Activated CD4-positive, alpha-beta memory T cell treated with anti-CD3 and anti-CD28 coated beads for 36 hours (primary cell): ENCODE measurements at regions not wholly inside any gene's neighbourhood (a gene's known extent, or its start where the extent isn't known, plus 50 kb on each side); places are given as distances from the start of the nearest gene placed in this dataset.

ENCODE experiments used
- CTCF ChIA-PET: fragments of 350-600 bp; sonication (Branson Sonifier 250); formaldehyde crosslinking; loops from one replicate; lab custom pipeline; 2021; ENCODE audit warnings: antibody characterized with exemption, inconsistent platforms; lab: Charles Lee
- POLR2A ChIA-PET: fragments of 350-600 bp; sonication (Branson Sonifier 250); formaldehyde crosslinking; loops from one replicate; lab custom pipeline; 2021; ENCODE audit warnings: antibody characterized with exemption; lab: Charles Lee
- DNase-seq: peaks from one replicate; pipeline ENCODE4 v3.0.0-alpha.2; 2020
- H3K27ac Mint-ChIP-seq: one replicate; pipeline ENCODE4 v1.8.0; 2021; ENCODE audit warnings: mixed read lengths
- H3K27me3 Mint-ChIP-seq: one replicate; pipeline ENCODE4 v1.8.0; 2021; ENCODE audit warnings: mixed read lengths
- H3K36me3 Mint-ChIP-seq: one replicate; pipeline ENCODE4 v1.8.0; 2021; ENCODE audit warnings: mixed read lengths
- H3K4me1 Mint-ChIP-seq: one replicate; pipeline ENCODE4 v1.8.0; 2021; ENCODE audit warnings: low read depth, mixed read lengths
- H3K4me3 Mint-ChIP-seq: one replicate; pipeline ENCODE4 v1.8.0; 2021; ENCODE audit warnings: mild to moderate bottlenecking, mixed read lengths
- H3K9me3 Mint-ChIP-seq: one replicate; pipeline ENCODE4 v1.8.0; 2021; ENCODE audit warnings: mixed read lengths
- intact Hi-C: fragments of 100-400 bp; cut with micrococcal nuclease; formaldehyde crosslinking; loops from one replicate; pipeline ENCODE4 v1.15.1; 2023

DNA sequence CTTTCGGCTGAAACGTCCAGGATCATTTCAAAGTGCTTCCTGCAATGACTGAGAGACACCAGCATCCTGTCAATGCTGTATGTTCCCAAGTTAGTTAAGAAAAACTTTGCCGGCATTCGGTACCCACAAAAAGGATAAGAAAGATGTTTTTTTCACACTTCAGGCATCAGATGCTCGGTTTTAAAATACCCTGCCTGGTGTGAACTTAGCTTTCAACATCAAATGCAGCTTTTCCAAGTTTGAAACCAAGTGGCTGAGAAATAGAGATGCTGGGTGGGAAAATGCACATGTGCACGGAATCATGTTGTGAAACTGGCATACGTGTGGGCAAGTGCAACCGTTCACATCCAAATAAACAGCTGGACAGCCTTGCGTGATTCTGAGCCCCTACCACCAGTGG lies 254.9 kb upstream of the IGF1R start:
- Mint-ChIP-seq H3K9me3 (no peaks in the 10 kb centered on the region), H3K27me3 (peaks cover 7% of the 10 kb centered on the region), H3K4me3 (no peak overlapping the region), H3K27ac (no peak overlapping the region), H3K36me3 (no peaks in the 10 kb centered on the region), H3K4me1 (no peaks in the 10 kb centered on the region)
- intact Hi-C loops = no loop called here
- DNase-seq = no peak
- CTCF ChIA-PET = no interaction called here
- POLR2A ChIA-PET = no interaction called here

GRCh38 chr15:98394546-98394945 lies 253.8 kb upstream of the IGF1R start:
- Mint-ChIP-seq H3K36me3 (no peaks in the 10 kb centered on the region), H3K9me3 (no peaks in the 10 kb centered on the region), H3K27me3 (peaks cover 7% of the 10 kb centered on the region), H3K4me1 (no peaks in the 10 kb centered on the region), H3K4me3 (no peak overlapping the region), H3K27ac (no peak overlapping the region)
- POLR2A ChIA-PET = no interaction called here
- intact Hi-C loops = no loop called here
- no peak for DNase-seq
- CTCF ChIA-PET = no interaction called here

DNA sequence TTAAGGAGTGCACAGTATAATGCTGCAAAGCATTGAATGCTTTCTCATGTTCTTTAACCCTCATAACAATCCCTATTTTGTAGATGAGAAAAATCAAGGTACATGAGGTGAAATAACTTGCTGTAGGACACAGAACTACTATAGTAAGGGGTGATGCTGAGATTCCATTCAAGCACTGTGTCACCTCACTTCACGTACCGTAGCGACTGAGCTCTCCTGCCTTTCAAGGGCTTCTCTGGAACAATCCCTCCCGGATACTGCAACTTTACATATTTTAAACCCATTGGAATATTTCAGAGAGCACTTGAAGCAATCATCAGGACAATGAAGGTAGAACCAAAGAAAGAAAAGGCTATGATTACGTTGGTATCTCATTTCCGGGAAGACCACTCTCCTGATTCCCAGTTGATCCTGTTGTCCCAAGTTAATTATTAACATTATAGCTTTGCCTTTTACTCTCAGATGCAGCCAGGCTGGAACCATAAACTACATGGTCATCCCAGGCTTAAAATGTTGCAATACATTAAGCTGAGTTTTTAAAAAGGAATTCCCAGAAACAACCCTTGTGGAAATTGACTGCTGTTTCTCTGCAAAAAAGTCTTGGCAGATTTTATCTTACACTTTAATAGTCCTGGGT lies 252.2 kb upstream of the IGF1R start:
- intact Hi-C loops = no loop called here
- Mint-ChIP-seq H3K9me3 (no peaks in the 10 kb centered on the region), H3K27me3 (peaks cover 7% of the 10 kb centered on the region), H3K36me3 (no peaks in the 10 kb centered on the region), H3K4me1 (no peaks in the 10 kb centered on the region), H3K4me3 (no peak overlapping the region), H3K27ac (no peak overlapping the region)
- ChIA-PET CTCF (no interaction called here), POLR2A (no interaction called here)
- no peak for DNase-seq

GRCh38 chr15:98397419-98397818 lies 250.9 kb upstream of the IGF1R start:
- H3K4me3 Mint-ChIP-seq = no peak overlapping the region
- no peaks in the 10 kb centered on the region for H3K4me1 Mint-ChIP-seq
- CTCF ChIA-PET = no interaction called here
- DNase-seq = no peak
- peaks cover 6% of the 10 kb centered on the region for H3K27me3 Mint-ChIP-seq
- no peaks in the 10 kb centered on the region for H3K36me3 Mint-ChIP-seq
- intact Hi-C loops = no loop called here
- H3K27ac Mint-ChIP-seq = no peak overlapping the region
- POLR2A ChIA-PET = no interaction called here
- no peaks in the 10 kb centered on the region for H3K9me3 Mint-ChIP-seq

GRCh38 chr15:98398056-98398455 lies 250.3 kb upstream of the IGF1R start:
- Mint-ChIP-seq H3K9me3 (no peaks in the 10 kb centered on the region), H3K27me3 (peaks cover 7% of the 10 kb centered on the region), H3K27ac (no peak overlapping the region), H3K4me3 (no peak overlapping the region), H3K36me3 (no peaks in the 10 kb centered on the region), H3K4me1 (no peaks in the 10 kb centered on the region)
- CTCF ChIA-PET = no interaction called here
- no peak for DNase-seq
- POLR2A ChIA-PET = no interaction called here
- intact Hi-C loops = no loop called here

DNA sequence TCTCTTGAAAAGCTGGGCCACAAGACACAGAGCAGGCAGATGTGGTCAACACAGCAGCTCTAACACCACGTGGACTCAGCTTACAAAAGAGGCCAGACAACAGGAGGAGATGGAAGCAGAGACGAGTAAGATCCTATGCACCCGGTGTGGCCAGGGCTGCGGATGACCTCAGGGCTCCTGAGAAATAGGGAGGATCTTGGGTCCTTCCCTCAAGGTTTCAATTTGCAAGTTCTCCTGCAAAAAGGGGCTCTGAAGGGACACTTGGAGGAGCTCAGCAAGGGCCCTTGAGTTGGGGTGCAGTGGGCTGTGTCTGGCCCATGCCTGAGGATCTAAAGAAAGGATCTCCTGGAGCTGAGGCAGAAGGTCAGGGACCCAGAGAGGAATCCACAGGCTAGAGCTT lies 249.5 kb upstream of the IGF1R start:
- Mint-ChIP-seq H3K27ac (no peak overlapping the region), H3K27me3 (peaks cover 4% of the 10 kb centered on the region), H3K4me3 (no peak overlapping the region), H3K36me3 (no peaks in the 10 kb centered on the region), H3K4me1 (no peaks in the 10 kb centered on the region), H3K9me3 (no peaks in the 10 kb centered on the region)
- intact Hi-C loops = no loop called here
- ChIA-PET POLR2A (no interaction called here), CTCF (no interaction called here)
- DNase-seq = no peak

DNA sequence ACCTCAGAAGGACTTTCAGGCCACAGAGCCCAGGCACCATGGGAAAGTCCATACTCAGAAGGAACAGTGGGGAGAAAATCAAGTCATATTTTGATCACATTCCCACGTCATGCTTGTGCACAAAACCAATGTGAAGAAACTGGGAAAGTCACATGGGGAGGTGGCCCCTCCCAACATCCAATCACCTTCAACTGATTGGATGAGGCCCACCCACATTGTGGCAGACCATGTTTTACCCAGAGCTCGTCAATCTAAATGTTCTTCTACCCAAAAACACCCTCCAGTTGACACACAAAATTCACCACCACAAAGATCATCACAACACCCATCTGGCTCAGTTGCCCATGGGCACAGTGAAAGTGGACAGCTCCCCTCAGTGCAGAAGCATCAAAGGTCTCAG lies 248.2 kb upstream of the IGF1R start:
- DNase-seq = no peak
- Mint-ChIP-seq H3K27ac (no peak overlapping the region), H3K36me3 (no peaks in the 10 kb centered on the region), H3K27me3 (peaks cover 4% of the 10 kb centered on the region), H3K4me3 (no peak overlapping the region), H3K9me3 (no peaks in the 10 kb centered on the region), H3K4me1 (no peaks in the 10 kb centered on the region)
- intact Hi-C loops = no loop called here
- ChIA-PET CTCF (no interaction called here), POLR2A (no interaction called here)

DNA sequence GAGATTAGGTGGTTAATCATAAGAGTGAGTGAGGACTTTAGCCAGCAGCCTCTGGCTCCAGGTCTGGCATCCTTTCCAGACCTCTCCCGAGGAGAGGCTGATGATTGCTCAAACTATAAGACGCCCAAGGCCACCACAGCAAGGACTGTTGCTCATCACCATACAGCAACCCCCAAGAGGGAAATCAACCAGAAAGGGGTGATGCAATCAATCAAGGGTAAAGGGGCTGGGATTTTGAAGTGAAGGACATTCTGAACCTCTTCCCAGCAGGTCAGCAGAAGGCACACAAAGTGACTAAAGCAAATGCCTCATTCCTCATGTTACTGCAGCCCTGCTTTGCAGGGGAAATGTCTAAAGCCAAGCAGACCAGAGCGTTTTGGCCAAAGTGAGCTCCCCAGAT lies 247.3 kb upstream of the IGF1R start:
- intact Hi-C loops = no loop called here
- no peak overlapping the region for H3K27ac Mint-ChIP-seq
- ChIA-PET POLR2A (no interaction called here), CTCF (interaction anchor here (1.1 kb wide), 1 partner anchor 27 kb away, joined by 4 read pairs; no protein-coding TSS in a partner anchor)
- H3K27me3 Mint-ChIP-seq = peaks cover 4% of the 10 kb centered on the region
- no peaks in the 10 kb centered on the region for H3K36me3 Mint-ChIP-seq
- H3K4me3 Mint-ChIP-seq = no peak overlapping the region
- no peaks in the 10 kb centered on the region for H3K4me1 Mint-ChIP-seq
- no peaks in the 10 kb centered on the region for H3K9me3 Mint-ChIP-seq
- DNase-seq = no peak

DNA sequence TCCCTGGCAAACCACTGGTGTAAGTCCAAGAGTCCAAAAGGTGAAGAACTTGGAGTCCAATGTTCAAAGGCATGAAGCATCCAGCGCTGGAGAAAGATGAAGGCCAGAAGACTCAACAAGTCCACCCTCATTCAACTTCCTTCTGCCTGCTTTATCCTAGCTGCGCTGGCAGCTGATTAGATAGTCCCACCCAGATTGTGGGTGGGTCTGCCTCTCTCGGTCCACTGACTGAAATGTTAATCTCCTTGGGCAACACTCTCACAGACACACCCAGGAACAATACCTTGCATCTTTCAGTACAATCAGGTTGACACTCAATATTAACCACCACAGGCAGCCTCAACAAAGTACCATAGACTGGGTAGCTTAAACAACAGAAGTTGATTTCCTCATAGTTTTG lies 245.9 kb upstream of the IGF1R start:
- Mint-ChIP-seq H3K27me3 (peaks cover 2% of the 10 kb centered on the region), H3K4me3 (no peak overlapping the region), H3K9me3 (no peaks in the 10 kb centered on the region), H3K36me3 (no peaks in the 10 kb centered on the region), H3K27ac (no peak overlapping the region), H3K4me1 (no peaks in the 10 kb centered on the region)
- no peak for DNase-seq
- POLR2A ChIA-PET = no interaction called here
- CTCF ChIA-PET = no interaction called here
- intact Hi-C loops = no loop called here

DNA sequence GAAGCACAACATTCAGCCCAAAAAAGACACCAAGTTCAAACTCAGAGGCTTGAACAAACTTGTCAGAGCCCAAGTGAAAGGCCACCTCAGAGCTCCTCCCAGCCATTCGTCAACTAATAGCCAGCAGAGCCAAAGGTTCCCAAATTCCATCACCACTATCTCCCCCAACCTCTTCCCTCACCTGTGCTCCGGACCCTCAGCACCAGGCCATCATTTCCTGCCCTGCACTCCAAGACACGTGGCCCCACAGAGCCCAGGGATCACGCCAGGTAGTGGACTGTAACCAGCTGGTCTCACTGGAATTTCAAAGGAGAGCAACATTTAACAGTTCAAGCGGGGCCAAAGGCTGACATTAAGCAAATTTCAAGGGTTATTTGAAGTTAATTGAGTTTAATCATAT lies 245.2 kb upstream of the IGF1R start:
- POLR2A ChIA-PET = no interaction called here
- no peak for DNase-seq
- H3K36me3 Mint-ChIP-seq = no peaks in the 10 kb centered on the region
- no peaks in the 10 kb centered on the region for H3K9me3 Mint-ChIP-seq
- CTCF ChIA-PET = no interaction called here
- no peak overlapping the region for H3K27ac Mint-ChIP-seq
- intact Hi-C loops = no loop called here
- no peak overlapping the region for H3K4me3 Mint-ChIP-seq
- H3K4me1 Mint-ChIP-seq = no peaks in the 10 kb centered on the region
- H3K27me3 Mint-ChIP-seq = peaks cover 2% of the 10 kb centered on the region

DNA sequence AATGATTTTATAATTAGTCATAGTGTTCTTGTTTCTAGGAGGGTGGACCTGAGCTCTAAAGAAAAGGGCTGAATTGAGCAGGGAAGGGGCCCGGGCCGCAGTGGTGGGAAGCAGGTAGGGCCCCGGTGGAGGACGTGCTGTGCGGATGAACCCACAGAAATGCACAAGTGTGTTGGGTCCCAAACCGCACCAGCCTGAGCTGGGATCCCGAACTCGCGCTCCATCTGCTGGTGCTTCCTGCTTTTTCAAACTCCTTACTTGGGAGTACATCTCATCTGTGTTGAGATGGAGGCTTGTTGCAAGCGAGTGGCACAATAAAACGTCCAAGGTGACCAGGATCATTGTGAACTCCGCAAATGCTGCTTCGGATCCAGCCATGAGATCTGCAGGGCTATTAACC lies 244.8 kb upstream of the IGF1R start:
- intact Hi-C loops = no loop called here
- H3K4me3 Mint-ChIP-seq = no peak overlapping the region
- peaks cover 2% of the 10 kb centered on the region for H3K27me3 Mint-ChIP-seq
- no peaks in the 10 kb centered on the region for H3K9me3 Mint-ChIP-seq
- DNase-seq = no peak
- CTCF ChIA-PET = no interaction called here
- H3K36me3 Mint-ChIP-seq = no peaks in the 10 kb centered on the region
- H3K4me1 Mint-ChIP-seq = no peaks in the 10 kb centered on the region
- no peak overlapping the region for H3K27ac Mint-ChIP-seq
- POLR2A ChIA-PET = no interaction called here

- Mint-ChIP-seq H3K9me3 (no peaks in the 10 kb centered on the region), H3K36me3 (no peaks in the 10 kb centered on the region), H3K4me3 (no peak overlapping the region), H3K27me3 (peaks cover 3% of the 10 kb centered on the region), H3K27ac (no peak overlapping the region), H3K4me1 (no peaks in the 10 kb centered on the region)
- CTCF ChIA-PET = no interaction called here
- no peak for DNase-seq
- intact Hi-C loops = no loop called here
- POLR2A ChIA-PET = no interaction called here
Measured at GRCh38 chr15:98405013-98405412, 243.3 kb upstream of the IGF1R start.

- POLR2A ChIA-PET = no interaction called here
- CTCF ChIA-PET = interaction anchor here (1.2 kb wide), 1 partner anchor 96 kb away, joined by 3 read pairs; no protein-coding TSS in a partner anchor
- Mint-ChIP-seq H3K27ac (no peak overlapping the region), H3K4me3 (no peak overlapping the region), H3K36me3 (no peaks in the 10 kb centered on the region), H3K9me3 (peaks cover 3% of the 10 kb centered on the region), H3K4me1 (no peaks in the 10 kb centered on the region), H3K27me3 (peaks cover 1% of the 10 kb centered on the region)
- DNase-seq = no peak
- intact Hi-C loops = no loop called here
Measured at GRCh38 chr15:98408231-98408630, 240.1 kb upstream of the IGF1R start.
